Right lobe of liver (tissue), 6 donors: ENCODE measurements at regions not wholly inside any gene's neighbourhood (a gene's known extent, or its start where the extent isn't known, plus 50 kb on each side); places are given as distances from the start of the nearest gene placed in this dataset.

Experiments
- ATAC-seq, 4 donors: fragments of 200-7000 bp; cut with Tn5 transposase; one replicate each; pipeline ENCODE4 v1.9.1; 2020; ENCODE audit warnings: mild to moderate bottlenecking in 4 of 4, moderate library complexity in 4 of 4
- DNase-seq, 3 donors: peaks; one replicate each; pipeline ENCODE4 v3.0.0-alpha.2; 2020
- H3K27ac ChIP-seq, 3 donors: fragments of 200-600 bp; one replicate each; pipeline ENCODE4 v1.8.0; 2022
- H3K27me3 ChIP-seq, 2 donors: fragments of 200-600 bp; one replicate each; pipeline ENCODE4 v1.8.0; 2022
- H3K36me3 ChIP-seq, 4 donors: fragments of 200-600 bp; sonication (generic) in 1 of 4; one replicate each; pipeline versions ENCODE4 v1.5.1 to v1.8.0; 2017 to 2022; ENCODE audit warnings: control low read depth in 1 of 4
- H3K4me1 ChIP-seq, 4 donors: fragments of 200-600 bp; sonication (generic) in 1 of 4; one replicate each; pipeline versions ENCODE4 v1.5.1 to v1.8.0; 2017 to 2022; ENCODE audit warnings: control low read depth in 1 of 4
- H3K4me3 ChIP-seq, 3 donors: fragments of 200-600 bp; one replicate each; pipeline ENCODE4 v1.8.0; 2022
- H3K9me3 ChIP-seq, 4 donors: fragments of 200-600 bp; sonication (generic) in 1 of 4; one replicate each; pipeline versions ENCODE4 v1.5.1 to v1.8.0; 2017 to 2022; ENCODE audit warnings: control low read depth in 1 of 4
- CTCF ChIP-seq, 4 donors: fragments of 200-600 bp in 3 of 4; fragments of 450-650 bp in 1 of 4; IDR thresholded peaks; one replicate each; pipeline versions ENCODE4 v1.5.1 to v1.8.0; 2016 to 2022; ENCODE audit warnings: antibody characterized with exemption in 4 of 4, mild to moderate bottlenecking in 2 of 4
- POLR2A ChIP-seq: fragments of 450-650 bp; IDR thresholded peaks from one replicate; pipeline ENCODE4 v1.6.1; 2017; ENCODE audit warnings: antibody characterized with exemption, mild to moderate bottlenecking
- WGBS: methylation state at CpG from one replicate; pipeline ENCODE4 v1.1.6; 2018; ENCODE audit warnings: low coverage, low lambda C conversion rate; ENCODE audit not compliant: insufficient coverage; ENCODE audit errors: missing lambda C conversion rate; 5-methylcytosine and 5-hydroxymethylcytosine counted together
- intact Hi-C, 2 donors: fragments of 100-400 bp; cut with DNase I; formaldehyde crosslinking; loops; one replicate each; pipeline versions ENCODE4 v1.11.2 to v1.14.1; 2022
- donor health status: DM: no; HTN: yes; CAD: no.
- donor health status: DM: no; HTN: no; CAD: no.
- donor health status: DM: no; HTN: no; CAD: no.
- donor health status: DM: no; HTN: yes; CAD: no.
- donor health status: DM: no; HTN: yes; CAD: no.

GRCh38 chr2:107757223-107757622 lies 69.5 kb upstream of the RGPD4 start:
- 55% methylated on average over 5 of the region's 5 CpGs for WGBS
- Histone ChIP-seq H3K4me3 (no peak overlapping the region), H3K9me3 (no peaks in the 10 kb centered on the region), H3K27me3 (no peaks in the 10 kb centered on the region), H3K27ac (no peak overlapping the region), H3K36me3 (no peaks in the 10 kb centered on the region), H3K4me1 (no peaks in the 10 kb centered on the region)
- intact Hi-C loops = no loop called here
- TF ChIP-seq POLR2A (no peak), CTCF (IDR thresholded peaks at IDR 0.05) (no peak)
- DNase-seq (no peak), ATAC-seq (no peak)

GRCh38 chr2:107760620-107761364 lies 65.9 kb upstream of the RGPD4 start:
- ATAC-seq = no peak
- WGBS = 64% methylated on average over 5 of the region's 5 CpGs
- intact Hi-C loops = no loop called here

GRCh38 chr2:107772353-107772752 lies 54.3 kb upstream of the RGPD4 start:
- Histone ChIP-seq H3K27ac (no peak overlapping the region), H3K27me3 (no peaks in the 10 kb centered on the region), H3K4me3 (no peak overlapping the region), H3K4me1 (no peaks in the 10 kb centered on the region), H3K9me3 (no peaks in the 10 kb centered on the region), H3K36me3 (no peaks in the 10 kb centered on the region)
- WGBS = 75% methylated on average over 5 of the region's 5 CpGs
- TF ChIP-seq POLR2A = no peak
- no peak for DNase-seq
- ATAC-seq = no peak
- intact Hi-C loops = no loop called here

More at GRCh38 chr2:107760620-107761364, 65.9 kb upstream of the RGPD4 start:
- Histone ChIP-seq H3K4me1 (no peaks in the 10 kb centered on the region), H3K36me3 (no peaks in the 10 kb centered on the region), H3K27ac (no peak overlapping the region), H3K9me3 (no peaks in the 10 kb centered on the region), H3K27me3 (no peaks in the 10 kb centered on the region), H3K4me3 (no peak overlapping the region)
- no peak for TF ChIP-seq CTCF (IDR thresholded peaks at IDR 0.05)
- TF ChIP-seq POLR2A = no peak
- no peak for DNase-seq

GRCh38 chr2:107775211-107775610 lies 51.5 kb upstream of the RGPD4 start:
- Histone ChIP-seq H3K9me3 (no peaks in the 10 kb centered on the region), H3K36me3 (no peaks in the 10 kb centered on the region), H3K27ac (no peak overlapping the region), H3K4me1 (no peaks in the 10 kb centered on the region), H3K4me3 (no peak overlapping the region), H3K27me3 (no peaks in the 10 kb centered on the region)
- DNase-seq (no peak), ATAC-seq (no peak)
- 9% methylated on average over 4 of the region's 5 CpGs for WGBS
- TF ChIP-seq CTCF (IDR thresholded peaks at IDR 0.05) (no peak), POLR2A (no peak)
- intact Hi-C loops = no loop called here

GRCh38 chr2:107775791-107776190 lies 50.9 kb upstream of the RGPD4 start:
- no peaks in the 10 kb centered on the region for H3K9me3 ChIP-seq
- H3K4me3 ChIP-seq = no peak overlapping the region
- intact Hi-C loops = no loop called here
- no peaks in the 10 kb centered on the region for H3K4me1 ChIP-seq
- H3K27me3 ChIP-seq = no peaks in the 10 kb centered on the region
- ATAC-seq (no peak), DNase-seq (no peak)
- no peaks in the 10 kb centered on the region for H3K36me3 ChIP-seq
- H3K27ac ChIP-seq = no peak overlapping the region
- TF ChIP-seq POLR2A (no peak), CTCF (IDR thresholded peaks at IDR 0.05) (no peak)
- 26% methylated on average over 1 of the region's 1 CpG for WGBS
